ENCODE measurements at regions not wholly inside any gene's neighbourhood (a gene's known extent, or its start where the extent isn't known, plus 50 kb on each side); places are given as distances from the start of the nearest gene placed in this dataset.

DNA sequence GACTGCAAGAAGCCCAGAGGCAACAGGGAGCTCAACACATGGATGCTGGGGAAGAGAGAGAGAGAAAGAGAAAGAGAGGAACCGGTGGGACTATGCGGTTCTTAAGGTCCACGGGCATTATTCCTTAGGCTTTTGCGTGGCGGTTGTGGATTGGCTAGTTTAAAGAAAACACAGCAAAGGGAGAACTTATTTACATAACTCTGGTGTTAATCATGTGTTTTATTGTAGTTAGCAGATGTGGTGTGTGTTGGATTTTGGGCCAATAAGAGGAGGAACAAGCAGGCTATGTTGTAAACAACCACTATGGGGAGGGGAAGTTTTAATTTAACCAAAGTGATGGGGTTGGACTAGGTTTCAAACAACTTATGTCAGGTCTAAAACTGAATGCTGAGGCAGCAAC, 275.3 kb upstream of the KLF12 start:
- no peak for DNase-seq (ENCODE audit: low read depth in 2 of 2)

DNA sequence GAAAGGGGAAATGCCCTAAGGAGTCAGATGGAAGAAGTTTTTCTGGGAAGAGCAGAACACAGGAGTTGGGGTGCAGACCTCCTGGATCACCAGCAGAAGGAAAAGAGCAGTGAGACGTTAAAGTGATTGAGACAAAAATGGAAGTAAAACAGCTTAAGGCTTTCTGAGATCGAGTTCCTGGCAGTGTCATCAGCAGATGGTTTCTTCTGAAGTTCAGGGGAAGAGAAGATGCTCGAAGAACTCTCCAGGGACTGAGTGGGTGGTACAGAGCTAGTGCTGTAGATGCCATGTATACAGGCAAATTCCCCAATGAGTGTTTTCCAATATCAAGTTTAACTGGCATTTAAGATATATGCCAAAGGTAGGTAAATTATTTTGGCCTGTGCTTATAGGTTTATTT, 272.2 kb upstream of the KLF12 start:
- no peak for DNase-seq (ENCODE audit: low read depth in 2 of 2)

DNA sequence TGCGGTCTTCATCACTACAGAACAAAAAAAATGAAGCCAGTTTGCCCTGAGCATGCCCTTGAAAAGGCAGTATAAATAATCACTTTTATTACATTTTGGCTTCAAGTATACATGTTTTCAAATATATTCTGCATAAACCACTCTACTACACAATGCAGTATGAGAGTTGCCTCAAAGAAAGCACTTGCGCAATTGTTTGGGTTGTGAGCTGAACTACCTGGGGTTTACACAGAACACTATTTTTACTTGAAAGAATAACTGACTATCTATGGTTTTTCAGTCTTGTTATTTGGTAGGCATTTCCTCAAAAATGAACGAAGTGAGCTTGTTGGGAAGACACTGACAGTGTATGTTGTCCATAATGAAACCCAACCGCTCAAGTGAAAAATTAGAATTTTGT, 264.4 kb upstream of the KLF12 start:
- no peak for DNase-seq (ENCODE audit: low read depth in 2 of 2)

DNA sequence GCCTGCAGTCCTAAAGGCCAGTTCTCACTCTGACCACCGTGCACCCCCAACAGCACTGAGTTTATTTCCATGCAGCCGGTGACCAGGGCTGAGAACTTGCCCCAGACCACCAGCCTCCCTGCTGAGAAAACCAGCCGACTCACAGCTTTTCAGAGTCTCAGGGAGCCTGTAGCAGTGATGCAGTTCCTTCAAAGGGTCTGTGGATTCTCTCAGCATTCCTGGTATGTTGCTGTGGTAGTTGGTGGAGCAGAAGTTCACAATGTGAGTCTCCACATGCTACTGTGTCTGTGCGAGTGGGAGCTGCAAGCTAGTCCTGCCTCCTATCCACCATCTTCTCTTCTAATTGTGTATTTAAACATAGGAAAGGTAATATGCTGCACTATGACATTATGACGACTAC, 254.9 kb upstream of the KLF12 start:
- no peak for DNase-seq (ENCODE audit: low read depth in 2 of 2)

DNA sequence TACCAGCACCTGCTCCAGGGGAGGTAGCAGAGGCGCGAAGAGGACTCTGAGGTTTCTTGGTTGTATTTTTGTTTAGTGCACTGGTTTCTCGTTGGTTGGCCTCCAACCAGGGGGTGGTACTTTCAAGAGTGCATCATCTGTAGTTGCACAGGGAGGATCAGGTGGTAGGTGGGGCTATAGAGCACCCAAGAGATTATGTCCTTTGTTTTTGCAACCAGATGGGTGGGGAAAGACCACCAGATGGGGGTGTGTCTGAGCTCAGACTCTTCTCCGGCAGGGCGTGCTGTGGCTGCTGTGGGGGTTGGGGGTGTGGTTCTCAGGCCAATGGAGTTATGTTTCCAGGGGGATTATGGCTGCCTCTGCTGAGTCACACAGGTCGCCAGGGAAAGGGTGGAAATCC, 254.4 kb upstream of the KLF12 start:
- DNase-seq (ENCODE audit: low read depth in 2 of 2) = no peak

DNA sequence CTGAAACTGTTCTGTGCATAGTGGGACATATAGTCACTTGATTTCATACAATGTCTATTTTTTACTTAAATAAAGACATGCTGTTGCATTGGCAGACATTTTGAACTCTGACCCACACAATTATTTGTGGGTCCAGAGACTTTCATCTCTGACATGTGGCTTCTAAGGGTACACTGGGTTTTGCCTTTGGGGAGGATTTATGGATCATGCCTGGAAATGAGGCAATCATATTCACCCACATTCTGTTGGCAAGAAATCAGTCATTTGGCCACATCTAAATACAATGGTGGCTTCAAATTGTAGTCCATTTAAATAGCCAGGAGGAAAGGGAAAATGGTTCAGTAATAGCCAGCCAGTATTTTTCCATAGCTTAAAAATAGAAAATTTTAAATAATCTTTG, 238.3 kb upstream of the KLF12 start:
- no peak for DNase-seq (ENCODE audit: low read depth in 2 of 2)

DNA sequence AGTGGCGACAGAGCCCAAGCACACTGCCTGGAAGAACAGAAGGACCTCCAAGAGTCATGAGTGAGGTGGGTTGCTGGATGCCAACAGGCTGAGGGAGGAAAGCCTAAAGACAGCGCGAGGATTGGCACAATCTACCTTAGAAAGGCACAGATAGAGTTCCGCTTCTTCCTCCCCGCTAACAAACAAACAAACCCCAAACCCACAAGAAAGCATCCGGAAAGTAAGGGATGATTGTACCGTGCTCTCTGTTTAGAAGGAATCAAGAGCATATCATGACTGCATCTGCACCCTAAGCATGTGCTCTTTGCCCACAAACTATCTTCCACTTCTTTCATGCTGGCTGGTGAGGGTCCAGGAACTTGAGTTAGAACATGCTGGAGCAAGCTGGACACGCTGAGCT, 233.0 kb upstream of the KLF12 start:
- DNase-seq (ENCODE audit: low read depth in 2 of 2) = no peak

DNA sequence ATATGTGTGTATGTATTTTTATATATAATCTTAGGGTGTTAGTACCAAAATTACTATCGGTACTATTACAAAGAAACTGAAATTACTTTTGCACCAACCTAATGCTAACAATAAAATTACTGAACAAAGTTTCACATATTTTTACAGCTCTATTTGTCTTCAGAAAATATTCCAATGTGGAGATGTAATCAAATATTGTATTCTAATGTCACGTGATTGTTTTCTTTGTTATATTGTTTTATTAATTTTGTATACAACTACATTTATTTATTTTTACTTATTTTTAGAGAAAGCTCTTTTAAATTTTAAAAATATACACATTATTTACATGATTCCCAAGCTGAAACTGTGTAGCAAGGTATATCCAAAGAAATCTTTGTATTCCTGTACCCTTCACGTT, 227.1 kb upstream of the KLF12 start:
- DNase-seq (ENCODE audit: low read depth in 2 of 2) = no peak

DNA sequence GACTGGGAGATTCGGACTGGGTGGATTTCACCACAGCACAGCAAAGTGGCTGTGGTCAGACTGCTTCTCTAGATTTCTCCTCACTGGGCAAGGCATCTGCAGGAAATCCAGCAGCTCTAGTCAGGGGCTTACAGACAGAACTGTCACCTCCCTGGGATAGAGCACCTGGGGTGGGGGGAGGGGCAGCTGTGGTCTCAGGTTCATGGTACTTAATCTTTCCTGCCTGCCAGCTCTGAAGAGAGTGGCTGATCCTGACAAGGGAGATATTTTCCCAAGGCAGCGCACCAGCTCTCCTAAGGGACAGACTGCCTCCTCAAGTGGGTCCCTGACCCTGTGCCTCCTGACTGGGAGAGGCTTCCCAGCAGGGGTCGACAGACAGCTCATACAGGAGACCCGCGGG, 212.8 kb upstream of the KLF12 start:
- DNase-seq (ENCODE audit: low read depth in 2 of 2) = no peak

DNA sequence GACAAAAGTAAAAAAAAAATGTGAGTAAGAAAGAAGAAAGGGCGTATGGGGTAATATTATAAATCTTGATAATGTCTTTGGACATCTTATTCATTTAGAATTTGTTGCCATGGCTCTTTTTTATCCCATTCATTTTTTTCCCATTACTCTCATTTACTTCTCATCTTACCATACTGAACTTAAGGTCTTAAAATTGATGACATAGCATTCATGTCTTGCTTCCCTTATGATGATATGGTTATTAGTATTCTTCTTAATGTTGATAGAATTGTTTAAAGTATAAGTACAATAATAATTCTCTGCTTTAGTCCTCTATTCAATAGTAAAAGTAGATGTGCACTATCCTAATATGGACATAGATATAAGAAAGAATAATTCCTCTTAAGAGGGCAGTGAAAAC, 204.1 kb upstream of the KLF12 start:
- no peak for DNase-seq (ENCODE audit: low read depth in 2 of 2)

DNA sequence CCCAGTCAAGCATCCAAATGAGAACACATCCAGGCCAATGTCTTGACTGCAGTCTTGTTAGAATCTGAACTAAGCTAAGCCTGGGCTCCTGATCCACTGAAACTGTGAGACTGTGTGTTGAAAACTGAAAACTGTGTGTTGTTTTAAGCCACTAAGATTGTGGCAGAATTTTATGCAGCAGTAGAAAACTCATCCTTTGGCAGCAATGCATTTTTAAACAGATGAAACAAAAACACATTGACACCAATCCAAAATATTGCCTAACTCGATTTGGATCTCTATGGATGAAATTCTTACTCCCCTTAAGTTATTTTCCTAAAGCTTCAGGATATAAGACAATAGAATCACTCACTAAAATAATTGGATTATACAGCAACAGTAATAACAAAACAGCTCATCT, 202.3 kb upstream of the KLF12 start:
- DNase-seq (ENCODE audit: low read depth in 2 of 2) = no peak

DNA sequence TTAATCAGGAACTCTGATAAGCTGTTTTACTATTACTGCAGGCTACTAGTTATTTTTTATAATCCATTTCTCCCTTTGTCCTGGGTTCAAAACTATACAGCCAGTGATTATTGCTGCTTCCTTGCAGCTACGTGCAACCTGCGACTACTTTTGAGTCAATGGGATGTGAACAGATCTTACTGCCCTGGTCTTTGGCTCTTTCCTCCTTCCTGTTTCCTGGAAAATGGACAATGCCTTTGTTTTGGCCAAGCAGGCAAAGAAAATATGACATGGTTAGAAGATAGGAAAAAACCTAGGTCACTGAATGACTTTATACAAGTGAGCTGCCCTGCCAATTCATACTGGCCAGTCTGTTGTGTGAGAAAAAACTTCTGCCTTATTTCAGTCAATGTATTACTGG, 201.2 kb upstream of the KLF12 start:
- no peak for DNase-seq (ENCODE audit: low read depth in 2 of 2)

DNA sequence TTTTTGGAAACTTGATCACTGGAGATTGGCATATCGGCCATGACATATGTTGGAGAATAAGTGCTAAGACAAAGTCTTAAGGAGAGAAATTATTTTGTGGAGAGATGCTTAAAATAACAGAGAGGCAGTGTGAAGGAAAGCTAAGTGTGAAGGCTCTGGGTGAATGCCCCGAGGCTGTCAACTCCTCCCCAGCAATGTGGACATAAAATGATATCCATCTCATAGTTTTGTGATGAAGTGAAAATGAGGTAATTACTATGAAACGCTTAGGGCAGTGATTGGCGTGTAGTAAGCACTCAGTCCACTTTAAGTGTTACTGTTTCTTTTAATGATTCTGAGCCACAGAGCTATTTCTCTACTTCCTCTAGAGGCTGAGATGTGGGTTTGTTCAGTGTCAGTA, 195.8 kb upstream of the KLF12 start:
- DNase-seq (ENCODE audit: low read depth in 2 of 2) = no peak

DNA sequence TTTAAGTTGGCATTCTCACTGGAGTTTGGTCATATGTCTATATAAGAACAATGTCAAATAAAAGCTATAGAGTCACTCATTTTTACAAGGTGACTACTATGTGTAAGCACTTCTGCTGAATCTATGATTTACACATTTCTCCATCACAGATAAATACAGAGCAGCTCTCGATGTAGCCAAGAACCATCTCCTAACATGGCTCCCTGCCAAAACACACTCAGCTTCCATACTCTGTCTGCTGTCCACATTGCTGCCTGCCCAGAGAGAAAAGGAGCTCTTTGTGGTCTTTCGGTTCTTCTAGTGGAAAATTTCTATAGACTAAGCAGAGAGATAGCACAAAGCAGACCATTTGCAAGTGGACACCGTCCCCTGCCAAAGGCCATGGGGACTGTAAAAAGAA, 190.9 kb upstream of the KLF12 start:
- no peak for DNase-seq (ENCODE audit: low read depth in 2 of 2)

DNA sequence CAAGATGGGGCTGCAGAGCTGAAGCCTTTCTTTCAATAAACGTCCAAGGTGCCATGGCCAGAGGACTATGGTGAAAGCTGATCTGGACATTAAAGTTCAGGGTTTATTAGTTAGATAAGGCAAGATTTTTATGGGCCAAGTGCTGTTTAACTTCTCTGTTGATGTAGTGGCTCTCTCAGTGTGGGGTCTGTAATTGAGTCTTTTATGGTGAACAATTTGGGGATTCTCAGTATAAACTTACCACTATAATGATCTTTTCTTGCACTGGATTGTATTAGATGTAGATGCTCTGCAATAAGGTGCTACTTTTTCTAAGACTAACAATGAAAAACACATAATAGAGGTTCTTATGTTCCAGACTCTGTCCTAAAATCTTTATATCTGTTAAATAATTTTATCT, 190.1 kb upstream of the KLF12 start:
- DNase-seq (ENCODE audit: low read depth in 2 of 2) = no peak

DNA sequence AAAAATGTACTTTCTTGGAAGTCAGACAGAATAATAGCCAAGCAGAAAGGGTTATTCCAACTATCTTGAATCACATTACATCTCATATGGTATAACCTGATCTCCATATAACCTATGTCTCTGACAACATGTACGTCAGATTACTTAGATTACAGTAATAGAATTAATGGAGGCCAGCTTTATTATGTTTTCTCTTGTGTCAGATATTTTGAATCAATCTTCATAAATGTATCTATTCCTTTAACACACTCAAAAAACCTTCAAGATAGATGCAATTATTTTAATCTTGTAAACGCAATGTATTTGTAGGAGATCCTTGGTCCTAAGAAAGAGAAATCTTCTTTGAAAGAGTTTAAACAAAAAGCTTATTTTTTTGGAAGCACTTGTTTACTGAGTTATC, 188.4 kb upstream of the KLF12 start:
- no peak for DNase-seq (ENCODE audit: low read depth in 2 of 2)

DNA sequence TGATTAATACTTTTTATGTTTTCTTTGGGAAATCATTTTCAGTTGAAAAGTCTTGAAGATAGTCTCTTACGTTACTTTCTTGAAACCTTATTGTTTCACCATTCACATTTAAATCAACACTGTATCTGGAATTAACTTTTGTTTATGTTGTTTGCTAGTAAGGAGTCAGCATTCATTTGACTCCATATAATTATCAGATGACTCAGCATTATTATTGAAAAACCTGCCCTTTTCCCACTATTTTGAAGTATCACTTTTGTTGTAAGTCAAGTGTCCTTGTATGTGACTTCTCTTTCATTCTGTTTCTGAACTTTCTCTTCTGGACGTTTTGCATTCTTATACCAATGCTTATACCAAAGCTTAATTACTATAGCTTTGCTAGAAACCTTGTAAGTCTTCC, 186.1 kb upstream of the KLF12 start:
- DNase-seq (ENCODE audit: low read depth in 2 of 2) = no peak

DNA sequence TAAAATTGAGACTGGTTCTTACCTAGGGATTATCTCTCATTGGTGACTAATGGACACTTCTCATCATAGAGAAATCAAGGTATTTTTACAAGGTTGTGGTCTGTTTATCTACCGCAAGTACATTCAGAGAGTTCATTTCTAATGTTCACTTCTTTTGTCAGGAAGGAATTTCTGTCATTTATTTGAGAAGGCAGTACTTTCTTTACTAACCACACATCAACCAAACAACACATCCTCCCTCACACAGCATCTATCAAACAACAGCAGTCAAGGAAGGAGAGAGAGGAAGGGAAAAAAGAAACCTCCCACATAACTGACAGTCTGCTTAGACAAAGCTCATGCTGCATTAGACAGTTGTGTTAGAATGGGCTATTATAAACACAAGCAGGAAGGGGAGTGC, 182.3 kb upstream of the KLF12 start:
- DNase-seq (ENCODE audit: low read depth in 2 of 2) = no peak

DNA sequence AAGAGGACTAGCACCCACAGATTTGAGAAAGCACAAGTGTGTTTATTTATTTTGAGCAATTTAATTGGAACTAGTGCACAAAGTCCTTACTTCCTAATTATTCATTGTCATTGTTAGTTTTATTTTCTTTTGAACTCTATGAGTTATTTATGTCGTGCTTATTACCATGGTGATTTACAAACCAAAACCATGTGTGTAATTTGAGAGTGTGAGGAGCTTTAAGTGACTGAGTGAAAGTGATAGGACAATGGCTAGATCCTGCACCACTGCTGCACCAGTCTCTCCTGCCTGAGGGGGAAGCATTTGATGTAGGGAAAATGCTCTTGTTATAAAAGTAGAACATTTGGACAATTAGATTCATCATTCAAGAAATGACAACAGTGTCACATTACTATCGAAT, 172.3 kb upstream of the KLF12 start:
- DNase-seq (ENCODE audit: low read depth in 2 of 2) = no peak

DNA sequence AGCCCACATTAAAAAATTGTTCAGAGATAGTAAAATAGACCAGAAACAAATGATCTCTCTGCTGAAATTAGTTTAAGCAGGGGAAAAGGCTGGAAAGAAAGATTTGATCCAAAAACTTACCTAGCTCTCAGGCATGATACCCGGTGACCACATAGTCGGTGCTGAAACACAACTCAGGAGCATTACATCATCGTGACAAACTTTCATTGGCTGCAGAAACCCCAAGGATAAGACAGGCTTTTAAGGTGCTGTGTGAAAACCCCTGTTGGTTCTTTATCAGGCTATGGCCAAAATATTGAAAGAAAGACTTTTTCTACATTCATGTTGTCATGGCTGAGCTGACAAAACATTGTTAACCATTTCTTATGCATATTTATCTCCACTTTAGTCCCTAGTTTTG, 171.7 kb upstream of the KLF12 start:
- DNase-seq (ENCODE audit: low read depth in 2 of 2) = no peak

DNA sequence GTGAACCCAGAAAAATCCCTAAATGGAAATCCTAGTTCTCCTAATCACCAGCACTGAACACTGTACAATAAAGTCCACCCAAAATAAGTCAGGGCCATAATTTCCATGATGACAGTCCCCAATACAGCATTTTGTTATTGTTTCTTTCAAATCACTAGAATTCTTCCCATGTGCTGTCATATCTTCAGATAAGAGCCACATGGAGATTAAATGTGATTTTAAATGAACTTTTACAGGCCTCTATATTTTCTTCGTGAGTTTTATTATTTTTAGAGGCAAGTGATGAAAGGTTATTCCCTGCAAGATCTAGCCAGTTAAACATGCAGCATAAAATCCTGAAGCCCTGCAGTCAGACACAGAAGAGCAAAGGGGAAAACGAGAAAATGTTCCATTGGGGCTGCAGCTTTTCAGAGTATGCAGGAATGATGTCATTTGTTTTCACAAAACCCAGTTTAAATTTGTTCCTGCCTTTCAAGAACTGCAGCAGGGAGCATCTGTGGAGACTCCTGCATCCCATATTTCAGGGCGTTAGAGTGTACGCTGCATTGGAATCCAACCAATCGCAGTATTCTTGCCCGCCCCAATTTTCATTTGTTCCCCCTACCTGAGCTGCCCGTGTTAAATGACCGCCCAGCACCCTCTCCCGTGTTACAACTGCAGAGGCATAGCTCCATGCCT, 167.2 kb upstream of the KLF12 start:
- DNase-seq (ENCODE audit: low read depth in 2 of 2) = no peak

DNA sequence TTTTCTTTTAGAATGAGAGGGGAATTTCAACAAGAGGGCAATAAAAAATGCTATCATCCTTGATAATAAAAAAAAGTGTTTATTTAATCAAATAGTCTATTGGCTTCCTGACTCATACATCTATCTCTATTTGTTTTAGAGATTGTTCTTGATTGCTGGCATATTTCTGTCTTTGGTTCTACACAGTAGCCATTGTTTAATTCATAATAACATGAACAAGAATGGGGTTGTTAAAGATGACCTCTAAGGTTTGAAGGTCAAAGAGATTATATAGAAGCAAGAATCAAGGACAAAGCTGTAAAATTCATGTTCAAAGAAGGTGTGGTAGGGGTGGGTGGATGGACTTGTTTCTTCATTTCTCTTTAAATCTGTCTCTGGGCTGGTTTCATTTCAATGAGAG, 166.0 kb upstream of the KLF12 start:
- DNase-seq (ENCODE audit: low read depth in 2 of 2) = no peak

DNA sequence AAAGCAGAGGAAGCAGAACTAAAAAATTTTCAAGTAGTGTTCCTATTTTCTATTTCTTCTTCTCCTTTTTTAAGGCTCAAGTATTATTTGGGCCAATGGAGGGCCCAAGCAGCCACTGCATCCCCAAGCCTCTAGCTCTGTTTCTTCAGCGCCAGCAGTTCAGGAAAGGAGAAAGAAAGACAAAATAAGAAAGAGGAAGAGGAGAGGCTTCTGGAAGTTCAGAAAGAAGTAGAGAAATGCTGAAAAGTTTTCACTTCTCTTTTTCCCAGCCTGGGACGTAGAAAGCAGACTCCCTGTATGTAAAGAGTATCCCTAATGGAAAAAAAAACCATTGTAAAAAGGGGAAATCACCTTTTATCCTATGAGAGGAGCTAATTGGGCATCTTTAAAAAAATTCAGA, 165.5 kb upstream of the KLF12 start:
- DNase-seq (ENCODE audit: low read depth in 2 of 2) = no peak

DNA sequence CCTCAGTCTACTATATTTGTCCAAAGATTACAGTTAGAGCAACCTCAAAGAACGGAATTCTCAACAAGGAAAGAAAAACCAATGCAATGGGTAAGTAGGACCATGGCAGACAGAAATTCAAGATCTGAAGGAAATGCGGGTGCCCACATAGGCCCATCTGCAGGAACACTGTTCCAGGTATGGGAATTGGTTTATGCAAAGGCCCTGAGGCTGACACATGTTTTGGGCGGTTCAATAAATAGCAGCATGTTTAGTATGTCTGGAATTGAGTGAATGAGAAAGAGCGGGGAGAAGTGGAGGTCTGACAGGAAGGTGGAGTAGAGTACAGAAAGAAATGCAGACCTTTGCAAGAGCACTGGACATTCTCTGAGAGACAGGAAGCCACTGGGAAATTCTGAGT, 164.7 kb upstream of the KLF12 start:
- no peak for DNase-seq (ENCODE audit: low read depth in 2 of 2)

Data from stimulated activated CD8-positive, alpha-beta memory T cell treated with anti-CD3 and anti-CD28 coated beads, Interleukin-7, amount 100 ng/mL, for 4 hours (primary cell).